ENCODE measurements at regions not wholly inside any gene's neighbourhood (a gene's known extent, or its start where the extent isn't known, plus 50 kb on each side); places are given as distances from the start of the nearest gene placed in this dataset.

DNA sequence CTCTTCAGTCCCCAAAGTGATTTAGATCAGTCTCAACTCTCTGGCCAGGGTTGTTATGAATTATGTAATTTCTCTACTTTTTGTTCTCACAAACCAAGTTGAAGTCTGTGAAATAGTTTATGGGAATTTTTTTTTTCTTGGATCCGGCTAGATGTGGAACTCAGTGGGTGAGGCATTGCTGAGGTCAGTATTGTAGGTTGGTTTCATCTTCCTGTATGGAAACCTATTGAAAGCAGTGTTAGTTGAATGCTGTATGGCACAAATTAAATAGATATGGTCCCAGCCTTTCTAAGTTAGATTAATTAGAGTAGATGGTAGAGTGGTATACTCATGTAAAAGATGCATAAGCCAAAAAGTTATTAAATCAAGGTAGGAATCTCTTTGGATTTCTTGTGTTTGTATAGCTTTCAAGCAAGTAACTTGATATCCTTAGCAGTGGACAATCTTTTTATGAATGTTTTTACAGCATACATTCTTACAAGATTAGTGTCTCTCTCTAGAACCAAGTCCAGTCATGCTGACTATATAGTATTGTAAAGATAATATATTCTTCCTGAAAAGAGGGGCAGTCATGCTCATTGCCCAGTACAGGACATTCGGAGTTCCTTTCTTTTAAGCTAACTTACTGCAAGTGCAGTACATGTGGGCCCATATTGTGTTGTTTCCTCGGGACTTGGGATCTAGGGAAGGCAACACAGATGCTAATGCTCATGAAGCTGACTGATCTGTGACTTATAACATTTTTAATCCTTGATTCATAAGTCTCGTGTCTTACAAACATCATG is 2541.1 kb downstream of the PCDH9 start:
- TF ChIP-seq, protein P1, sequence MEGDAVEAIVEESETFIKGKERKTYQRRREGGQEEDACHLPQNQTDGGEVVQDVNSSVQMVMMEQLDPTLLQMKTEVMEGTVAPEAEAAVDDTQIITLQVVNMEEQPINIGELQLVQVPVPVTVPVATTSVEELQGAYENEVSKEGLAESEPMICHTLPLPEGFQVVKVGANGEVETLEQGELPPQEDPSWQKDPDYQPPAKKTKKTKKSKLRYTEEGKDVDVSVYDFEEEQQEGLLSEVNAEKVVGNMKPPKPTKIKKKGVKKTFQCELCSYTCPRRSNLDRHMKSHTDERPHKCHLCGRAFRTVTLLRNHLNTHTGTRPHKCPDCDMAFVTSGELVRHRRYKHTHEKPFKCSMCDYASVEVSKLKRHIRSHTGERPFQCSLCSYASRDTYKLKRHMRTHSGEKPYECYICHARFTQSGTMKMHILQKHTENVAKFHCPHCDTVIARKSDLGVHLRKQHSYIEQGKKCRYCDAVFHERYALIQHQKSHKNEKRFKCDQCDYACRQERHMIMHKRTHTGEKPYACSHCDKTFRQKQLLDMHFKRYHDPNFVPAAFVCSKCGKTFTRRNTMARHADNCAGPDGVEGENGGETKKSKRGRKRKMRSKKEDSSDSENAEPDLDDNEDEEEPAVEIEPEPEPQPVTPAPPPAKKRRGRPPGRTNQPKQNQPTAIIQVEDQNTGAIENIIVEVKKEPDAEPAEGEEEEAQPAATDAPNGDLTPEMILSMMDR (IDR thresholded peaks at IDR 0.05) = no peak
- TF ChIP-seq POLR2A (IDR thresholded peaks at IDR 0.05) = no peak
- TF ChIP-seq EP300 (IDR thresholded peaks at IDR 0.05) = no peak
